ENCODE measurements at regions not wholly inside any gene's neighbourhood (a gene's known extent, or its start where the extent isn't known, plus 50 kb on each side); places are given as distances from the start of the nearest gene placed in this dataset.

DNA sequence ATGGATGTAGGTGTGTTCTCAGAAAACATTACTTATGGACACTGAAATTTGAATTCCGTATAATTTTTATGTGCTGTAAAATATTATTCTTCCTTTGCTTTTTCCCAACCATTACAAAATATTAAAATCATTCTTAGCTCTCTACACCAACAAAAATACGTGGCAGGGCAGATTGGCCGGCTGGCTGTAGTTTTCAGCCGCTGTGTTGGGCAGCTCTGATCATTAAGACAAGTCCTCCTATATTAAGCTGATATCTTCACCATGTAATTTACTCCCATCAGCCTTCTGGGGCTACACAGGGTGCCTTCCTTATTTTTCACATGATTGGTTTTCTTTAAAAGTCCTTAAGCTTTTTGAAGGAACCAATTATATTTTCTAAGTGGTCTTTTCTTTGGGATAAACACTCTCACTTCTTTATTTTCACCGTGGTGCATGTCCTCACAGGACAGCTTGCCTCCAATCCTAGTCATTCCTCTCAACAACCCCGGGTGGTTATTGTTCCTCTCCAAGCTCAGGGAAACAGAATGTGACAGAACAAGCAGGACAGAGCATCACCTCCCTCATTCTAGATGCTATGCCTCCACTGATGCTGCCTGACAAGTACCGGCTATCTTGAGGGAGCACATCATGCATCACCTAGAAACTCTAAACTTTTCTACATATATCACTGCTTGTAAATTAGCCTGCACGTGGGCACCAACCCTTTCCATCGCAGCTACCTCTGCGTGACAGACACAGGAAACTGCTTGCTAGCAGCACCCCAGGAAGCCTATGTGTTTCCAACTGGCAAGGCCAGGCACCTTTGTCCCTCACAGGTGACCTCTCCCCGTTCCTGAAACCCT lies 362.3 kb downstream of the MYCN start:
- H3K36me3 ChIP-seq, result no peaks in the 10 kb centered on the region
- H3K9me3 ChIP-seq, result no peaks in the 10 kb centered on the region
- WGBS, result 58% methylated on average over 11 of the region's 11 CpGs
- peaks cover 3% of the 10 kb centered on the region for H3K27me3 ChIP-seq
- peak overlapping the region; percentile 23 for H3K4me3 ChIP-seq
- H3K27ac ChIP-seq, result no peak overlapping the region
- no peak for DNase-seq (ENCODE audit: low spot score in 2 of 2)
- H3K4me1 ChIP-seq, result no peaks in the 10 kb centered on the region
- TF ChIP-seq POLR2A (IDR thresholded peaks at IDR 0.05) (no peak), EP300 (IDR thresholded peaks at IDR 0.05) (no peak), POLR2AphosphoS5 (IDR thresholded peaks at IDR 0.05) (no peak)
- TF ChIP-seq, protein P1, sequence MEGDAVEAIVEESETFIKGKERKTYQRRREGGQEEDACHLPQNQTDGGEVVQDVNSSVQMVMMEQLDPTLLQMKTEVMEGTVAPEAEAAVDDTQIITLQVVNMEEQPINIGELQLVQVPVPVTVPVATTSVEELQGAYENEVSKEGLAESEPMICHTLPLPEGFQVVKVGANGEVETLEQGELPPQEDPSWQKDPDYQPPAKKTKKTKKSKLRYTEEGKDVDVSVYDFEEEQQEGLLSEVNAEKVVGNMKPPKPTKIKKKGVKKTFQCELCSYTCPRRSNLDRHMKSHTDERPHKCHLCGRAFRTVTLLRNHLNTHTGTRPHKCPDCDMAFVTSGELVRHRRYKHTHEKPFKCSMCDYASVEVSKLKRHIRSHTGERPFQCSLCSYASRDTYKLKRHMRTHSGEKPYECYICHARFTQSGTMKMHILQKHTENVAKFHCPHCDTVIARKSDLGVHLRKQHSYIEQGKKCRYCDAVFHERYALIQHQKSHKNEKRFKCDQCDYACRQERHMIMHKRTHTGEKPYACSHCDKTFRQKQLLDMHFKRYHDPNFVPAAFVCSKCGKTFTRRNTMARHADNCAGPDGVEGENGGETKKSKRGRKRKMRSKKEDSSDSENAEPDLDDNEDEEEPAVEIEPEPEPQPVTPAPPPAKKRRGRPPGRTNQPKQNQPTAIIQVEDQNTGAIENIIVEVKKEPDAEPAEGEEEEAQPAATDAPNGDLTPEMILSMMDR (IDR thresholded peaks at IDR 0.05), result no peak

DNA sequence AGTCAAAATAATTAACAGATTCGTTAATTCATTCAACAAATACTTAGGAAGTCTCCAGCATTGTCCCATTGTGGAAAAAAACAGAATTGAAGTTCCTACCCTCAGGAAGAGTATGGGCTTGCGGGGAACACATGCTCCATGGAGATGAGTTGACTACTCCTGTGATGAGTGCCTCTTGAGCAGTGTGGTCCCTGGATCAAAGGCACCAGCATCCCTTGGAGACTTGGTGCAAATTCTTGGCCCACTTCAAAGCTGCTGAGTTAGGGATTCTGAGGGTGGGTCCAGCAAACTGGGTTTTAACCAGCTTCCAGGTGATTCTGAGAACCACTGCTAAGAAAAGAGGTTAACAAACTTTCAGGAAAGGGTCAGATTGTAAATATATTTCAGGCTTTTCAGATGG lies 361.6 kb downstream of the MYCN start:
- Histone ChIP-seq H3K27ac (no peak overlapping the region), H3K27me3 (peaks cover 3% of the 10 kb centered on the region), H3K4me1 (no peaks in the 10 kb centered on the region), H3K4me3 (no peak overlapping the region), H3K36me3 (no peaks in the 10 kb centered on the region), H3K9me3 (no peaks in the 10 kb centered on the region)
- DNase-seq (ENCODE audit: low spot score in 2 of 2), result no peak
- 85% methylated on average over 2 of the region's 2 CpGs for WGBS
- TF ChIP-seq POLR2AphosphoS5 (IDR thresholded peaks at IDR 0.05), result no peak
- TF ChIP-seq EP300 (IDR thresholded peaks at IDR 0.05), result no peak

- no peaks in the 10 kb centered on the region for H3K36me3 ChIP-seq
- H3K27me3 ChIP-seq, result peaks cover 3% of the 10 kb centered on the region
- no peaks in the 10 kb centered on the region for H3K4me1 ChIP-seq
- no peak overlapping the region for H3K27ac ChIP-seq
- H3K4me3 ChIP-seq, result no peak overlapping the region
- TF ChIP-seq POLR2AphosphoS5 (IDR thresholded peaks at IDR 0.05), result no peak
- TF ChIP-seq EP300 (IDR thresholded peaks at IDR 0.05), result no peak
- TF ChIP-seq POLR2A (IDR thresholded peaks at IDR 0.05), result no peak
- TF ChIP-seq, protein P1 (IDR thresholded peaks at IDR 0.05), result no peak
- DNase-seq (ENCODE audit: low spot score in 2 of 2), result no peak
- 79% methylated on average over 3 of the region's 3 CpGs for WGBS
- H3K9me3 ChIP-seq, result no peaks in the 10 kb centered on the region
Observed at GRCh38 chr2:16298866-16299265, 358.5 kb downstream of the MYCN start.

GRCh38 chr2:16296331-16297250 lies 356.2 kb downstream of the MYCN start:
- no peaks in the 10 kb centered on the region for H3K9me3 ChIP-seq
- peaks cover 4% of the 10 kb centered on the region for H3K27me3 ChIP-seq
- H3K4me1 ChIP-seq, result no peaks in the 10 kb centered on the region
- no peaks in the 10 kb centered on the region for H3K36me3 ChIP-seq
- WGBS, result 84% methylated on average over 8 of the region's 8 CpGs
- H3K27ac ChIP-seq, result no peak overlapping the region
- no peak overlapping the region for H3K4me3 ChIP-seq
- DNase-seq (ENCODE audit: low spot score in 2 of 2), result no peak
- TF ChIP-seq, protein P1 (IDR thresholded peaks at IDR 0.05), result no peak
- TF ChIP-seq POLR2A (IDR thresholded peaks at IDR 0.05), result no peak
- TF ChIP-seq EP300 (IDR thresholded peaks at IDR 0.05), result no peak
- no peak for TF ChIP-seq POLR2AphosphoS5 (IDR thresholded peaks at IDR 0.05)

- Histone ChIP-seq H3K4me3 (no peak overlapping the region), H3K36me3 (no peaks in the 10 kb centered on the region), H3K27ac (no peak overlapping the region), H3K27me3 (peaks cover 9% of the 10 kb centered on the region), H3K4me1 (no peaks in the 10 kb centered on the region), H3K9me3 (no peaks in the 10 kb centered on the region)
- TF ChIP-seq POLR2A (IDR thresholded peaks at IDR 0.05) (no peak), EP300 (IDR thresholded peaks at IDR 0.05) (no peak), POLR2AphosphoS5 (IDR thresholded peaks at IDR 0.05) (no peak)
- TF ChIP-seq, protein P1 (IDR thresholded peaks at IDR 0.05), result no peak
- 86% methylated on average over 6 of the region's 6 CpGs for WGBS
- DNase-seq (ENCODE audit: low spot score in 2 of 2), result no peak
Observed at GRCh38 chr2:16296038-16296290, 355.6 kb downstream of the MYCN start.
